Stromal cell of bone marrow (primary cell): ENCODE measurements at regions not wholly inside any gene's neighbourhood (a gene's known extent, or its start where the extent isn't known, plus 50 kb on each side); places are given as distances from the start of the nearest gene placed in this dataset.

ENCODE experiments used
- DNase-seq: peaks from one replicate; pipeline ENCODE4 v3.0.0-alpha.2; 2012; ENCODE audit warnings: low read depth

GRCh38 chr13:68030152-68030809, 800.1 kb upstream of the PCDH9 start:
- DNase-seq = no peak

DNA sequence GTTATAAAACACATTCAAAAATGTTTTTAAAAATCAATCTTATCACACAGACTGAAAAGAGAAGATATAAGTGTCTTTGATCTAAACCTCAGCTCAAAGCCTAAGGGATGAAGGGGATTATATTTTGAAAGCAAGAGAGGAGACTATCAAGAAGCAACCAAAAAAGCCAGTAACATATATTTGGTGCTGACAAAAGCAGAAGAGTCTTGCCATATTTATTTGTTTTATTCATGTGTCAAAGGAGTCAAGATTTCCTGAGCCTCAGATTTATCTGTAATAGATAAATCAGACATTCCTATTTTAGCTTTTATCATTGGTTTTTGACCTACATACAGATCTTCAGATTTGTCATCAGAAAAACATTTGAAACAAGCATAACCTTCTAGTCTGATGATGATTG, 798.6 kb upstream of the PCDH9 start:
- no peak for DNase-seq

DNA sequence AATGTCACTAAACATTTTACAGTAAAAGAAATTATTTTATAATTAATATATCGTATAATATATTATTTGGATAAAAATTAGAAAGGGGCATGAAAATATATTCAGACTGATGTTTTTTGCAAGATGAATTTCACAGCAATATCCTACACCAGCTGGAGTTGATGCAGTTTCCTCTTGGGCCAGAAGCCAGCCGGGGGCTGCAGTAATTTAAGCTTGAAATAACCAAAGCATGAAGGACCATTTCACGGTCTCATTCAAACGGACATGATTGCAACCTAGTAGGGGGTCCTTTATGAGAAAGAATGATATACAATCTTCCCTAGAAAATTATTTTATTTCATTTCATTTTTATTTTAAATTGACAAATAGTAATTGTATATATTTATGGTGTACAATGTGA, 797.2 kb upstream of the PCDH9 start:
- no peak for DNase-seq

DNA sequence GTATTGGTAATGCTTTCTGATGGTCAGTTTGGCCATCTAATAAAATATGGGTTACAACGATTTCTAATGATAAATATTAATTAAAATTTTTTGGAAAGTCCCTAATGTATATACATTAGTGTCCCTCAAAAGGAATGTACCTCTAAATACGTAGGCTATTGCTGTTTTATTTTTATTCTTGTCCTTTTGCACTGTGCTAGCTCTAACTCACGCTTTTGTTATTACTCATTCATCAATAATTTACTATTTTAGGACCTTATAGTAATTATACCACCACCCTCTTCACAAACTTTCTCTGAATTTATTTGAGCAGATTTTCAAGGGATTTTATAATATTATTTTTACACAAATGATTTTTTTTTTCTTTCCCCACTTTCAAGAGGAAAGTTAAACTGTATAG, 795.9 kb upstream of the PCDH9 start:
- no peak for DNase-seq

GRCh38 chr13:68025604-68026003, 795.5 kb upstream of the PCDH9 start:
- no peak for DNase-seq

GRCh38 chr13:68023838-68024581, 793.9 kb upstream of the PCDH9 start:
- DNase-seq = no peak

DNA sequence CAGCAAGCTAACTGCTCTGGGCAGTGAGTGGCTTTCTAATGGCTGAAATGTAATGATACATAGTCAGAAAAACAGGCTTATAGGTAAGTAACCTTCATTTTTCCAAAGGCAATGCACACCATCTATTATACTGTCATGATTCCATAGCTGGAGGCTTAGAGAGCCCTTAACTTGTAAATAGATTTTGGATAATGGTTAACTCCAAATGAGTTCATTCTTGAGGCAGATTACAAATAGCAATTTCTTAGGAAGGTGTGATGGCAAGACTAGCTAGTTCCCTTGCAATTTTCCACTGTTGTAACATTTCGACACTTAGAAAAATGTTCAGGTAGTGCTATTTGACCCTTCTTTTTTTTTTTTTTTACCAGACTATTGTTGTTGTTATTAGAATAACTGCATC, 789.8 kb upstream of the PCDH9 start:
- no peak for DNase-seq

DNA sequence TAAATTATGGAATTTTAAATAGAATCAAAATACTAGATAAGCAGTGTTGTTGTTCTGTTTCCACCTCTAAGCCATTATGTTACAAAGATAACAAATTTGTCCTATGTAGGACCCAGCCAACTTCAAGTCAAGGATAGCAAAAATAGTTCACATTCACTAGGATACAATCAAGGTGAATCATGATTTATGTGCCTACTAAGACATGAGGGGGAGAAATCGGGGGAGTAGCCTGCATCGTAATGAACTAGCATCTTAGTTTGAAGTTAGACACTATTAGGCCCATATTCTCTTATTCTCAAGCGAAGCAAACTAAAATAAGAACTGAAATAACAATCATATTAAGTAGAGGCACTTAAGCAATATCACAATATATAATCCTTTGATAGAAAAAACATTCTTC, 779.4 kb upstream of the PCDH9 start:
- no peak for DNase-seq

DNA sequence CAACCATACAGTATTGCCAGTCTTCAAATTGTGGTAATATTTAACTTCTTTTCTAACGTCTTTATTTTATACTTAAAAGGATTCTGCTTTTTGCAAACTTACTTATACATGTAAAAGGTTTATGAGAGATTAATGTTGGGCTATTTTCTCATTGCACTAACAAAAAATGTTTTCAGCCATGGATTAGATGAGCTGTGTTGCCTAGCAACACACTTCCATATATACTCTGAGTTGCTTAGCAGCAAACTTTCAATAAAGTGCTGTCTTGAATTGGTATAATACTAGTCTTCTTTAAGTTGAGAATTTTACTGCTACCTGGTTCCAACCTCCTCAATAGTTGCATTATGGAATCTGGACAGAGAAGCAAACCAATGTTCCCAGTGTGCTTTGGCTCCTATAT, 777.4 kb upstream of the PCDH9 start:
- DNase-seq = no peak

DNA sequence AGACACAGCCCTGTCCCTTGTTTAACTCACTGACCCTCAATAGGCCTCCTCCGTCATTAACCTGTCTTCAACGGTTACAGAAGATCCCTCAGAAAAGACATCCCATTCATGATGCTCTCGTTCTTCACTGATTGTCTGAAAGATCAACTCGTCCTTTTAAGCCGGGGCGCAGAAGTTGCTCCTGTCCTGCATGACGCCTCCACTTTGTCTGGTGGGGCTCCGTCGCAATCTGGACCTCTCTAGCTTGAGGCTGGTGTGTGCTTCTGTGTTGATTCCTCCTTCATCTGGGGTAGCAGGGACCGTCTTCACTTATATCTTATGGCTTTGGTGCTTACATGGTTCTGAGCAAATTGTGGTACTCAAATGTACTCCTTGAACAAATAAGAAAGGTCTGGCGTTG, 766.0 kb upstream of the PCDH9 start:
- DNase-seq = no peak

DNA sequence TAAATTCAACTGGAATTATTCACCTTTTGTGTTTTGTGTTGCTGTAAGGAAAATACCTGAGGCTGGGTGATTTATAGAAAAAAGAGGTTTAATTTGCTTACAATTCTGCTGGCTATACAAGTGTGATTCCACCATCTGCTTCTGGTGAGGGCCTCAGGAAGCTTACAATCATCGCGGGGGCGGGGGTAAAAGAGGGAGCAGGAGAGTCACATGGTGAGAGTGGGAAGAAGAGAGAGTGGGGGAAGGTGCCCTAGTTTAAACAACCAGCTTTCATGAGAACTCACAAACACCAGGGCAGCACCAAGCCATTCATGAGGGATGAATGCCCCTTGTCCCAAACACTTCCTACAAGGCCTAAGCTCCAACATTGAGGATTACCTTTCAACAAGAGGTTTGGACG, 760.7 kb upstream of the PCDH9 start:
- no peak for DNase-seq

DNA sequence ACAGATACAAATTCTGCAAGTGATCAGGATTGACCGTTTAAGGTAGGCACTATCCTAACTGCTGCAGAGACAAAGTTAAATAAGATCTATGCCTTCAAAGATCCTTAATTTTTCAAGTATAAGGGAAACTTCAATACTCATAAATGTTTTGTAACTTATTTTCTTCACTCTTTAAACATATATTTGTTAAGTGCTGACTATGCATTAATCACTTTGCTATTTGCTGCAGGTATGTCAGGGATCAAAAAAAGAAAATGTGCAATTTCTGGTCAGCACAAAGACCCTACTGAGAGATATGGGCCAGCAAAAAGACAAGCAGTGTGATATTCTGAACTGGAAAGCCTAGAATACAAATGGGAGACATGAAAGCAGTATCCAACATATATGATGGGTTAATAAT, 756.1 kb upstream of the PCDH9 start:
- no peak for DNase-seq

GRCh38 chr13:67977066-67977465, 746.9 kb upstream of the PCDH9 start:
- DNase-seq = no peak

DNA sequence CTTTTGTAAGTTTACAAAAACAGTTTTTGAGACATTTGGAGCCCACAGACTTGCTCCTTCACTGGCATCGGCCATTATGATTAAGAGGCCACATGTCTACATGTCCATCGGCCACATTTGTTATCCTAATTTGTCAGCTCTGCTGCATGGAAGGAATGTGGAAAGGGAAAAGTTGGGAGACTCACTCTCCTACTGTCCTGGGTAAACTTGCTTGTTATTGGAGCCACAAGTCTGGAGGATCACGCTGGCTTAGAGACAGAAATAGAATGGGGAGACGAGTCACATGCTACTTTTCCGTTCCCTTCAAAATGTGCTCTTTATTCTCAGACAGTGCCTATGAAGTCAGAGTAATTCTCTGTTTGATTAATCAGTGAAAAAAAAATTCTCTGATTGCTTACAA, 741.2 kb upstream of the PCDH9 start:
- DNase-seq = no peak

GRCh38 chr13:67967031-67967430, 736.9 kb upstream of the PCDH9 start:
- DNase-seq = no peak

DNA sequence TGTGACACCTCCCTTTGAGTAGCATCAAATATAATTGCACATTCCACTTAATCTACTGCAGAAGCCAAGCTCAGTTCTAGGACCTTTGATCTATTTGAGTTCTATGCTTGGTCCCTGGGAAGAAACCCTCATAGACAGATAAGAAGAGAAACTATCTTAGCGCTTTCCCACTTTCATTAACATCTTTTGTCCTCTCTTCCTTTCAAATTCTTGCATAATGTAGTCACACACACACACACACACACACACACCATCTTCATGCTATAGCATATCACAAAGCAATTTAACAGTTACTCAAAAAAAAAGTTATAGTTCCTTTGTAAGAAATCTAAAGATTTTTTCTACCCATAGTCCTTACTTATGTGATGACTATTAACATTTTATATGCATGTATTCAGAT, 735.9 kb upstream of the PCDH9 start:
- no peak for DNase-seq

GRCh38 chr13:67964986-67965385, 734.9 kb upstream of the PCDH9 start:
- no peak for DNase-seq

- DNase-seq = no peak
These were observed 734.0 kb upstream of the PCDH9 start for GRCh38 chr13:67964091-67964490.

DNA sequence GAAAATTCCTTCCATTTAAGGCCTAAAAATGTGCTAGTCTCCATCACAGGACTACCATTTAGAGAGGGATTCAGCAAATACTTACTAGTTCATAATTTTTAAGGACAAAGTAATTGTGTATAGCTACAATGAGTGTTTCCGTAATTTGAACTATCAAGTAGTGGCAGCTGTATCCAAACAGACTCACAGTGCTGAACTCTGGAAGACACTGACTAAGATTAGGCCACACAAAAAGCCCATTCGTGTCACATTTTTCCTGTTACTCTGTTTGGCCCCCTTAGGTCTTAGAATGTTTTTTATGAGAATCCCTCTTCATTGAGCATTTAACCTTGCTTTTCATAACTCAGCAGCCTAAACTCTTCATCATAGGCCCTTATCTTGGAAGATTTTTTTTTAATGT, 731.2 kb upstream of the PCDH9 start:
- DNase-seq = no peak

- DNase-seq = no peak
These were observed 721.3 kb upstream of the PCDH9 start for GRCh38 chr13:67951431-67951830.

- no peak for DNase-seq
These were observed 720.5 kb upstream of the PCDH9 start for GRCh38 chr13:67950603-67951002.

- no peak for DNase-seq
These were observed 716.0 kb upstream of the PCDH9 start for GRCh38 chr13:67946131-67946530.

DNA sequence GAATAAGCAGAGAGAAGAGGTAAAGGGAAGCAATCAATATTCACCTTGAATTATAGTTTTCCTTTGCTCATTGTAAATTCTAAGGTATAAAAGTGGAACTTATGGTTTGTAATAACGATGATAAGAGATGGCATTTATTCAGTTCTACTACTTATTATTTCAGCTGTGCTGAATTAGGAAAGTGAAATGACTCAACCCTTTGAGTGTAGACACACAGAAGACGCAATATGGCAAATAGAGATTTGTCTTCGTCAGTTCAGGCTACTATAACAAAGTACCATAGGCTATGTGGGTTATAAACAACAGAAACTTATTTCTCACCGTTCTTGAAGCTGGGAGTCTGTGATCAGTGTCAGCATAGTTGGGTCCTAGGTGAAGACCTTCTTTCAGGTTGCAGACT, 713.0 kb upstream of the PCDH9 start:
- no peak for DNase-seq

DNA sequence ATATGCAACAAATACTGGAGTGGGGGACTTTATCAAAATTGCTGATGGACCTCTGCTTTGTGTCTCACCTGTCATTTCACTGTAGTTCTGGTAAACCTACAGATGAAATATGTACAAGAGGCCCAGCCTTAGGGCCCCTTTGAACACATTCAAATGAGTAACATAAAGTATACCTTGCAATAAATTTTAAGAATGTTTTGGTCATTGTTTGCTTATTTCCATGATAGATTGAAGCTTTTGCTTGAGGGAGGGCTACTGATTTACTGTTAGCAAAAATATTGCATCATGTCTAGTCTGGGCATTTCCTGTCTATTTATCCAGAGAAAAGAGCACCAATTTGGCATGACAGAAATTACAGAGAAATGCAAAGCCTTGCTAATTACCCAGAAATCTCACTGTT, 705.5 kb upstream of the PCDH9 start:
- no peak for DNase-seq
